GM23248 (cell line): ENCODE measurements at regions not wholly inside any gene's neighbourhood (a gene's known extent, or its start where the extent isn't known, plus 50 kb on each side); places are given as distances from the start of the nearest gene placed in this dataset.

Experiments
- DNase-seq: peaks from one replicate; pipeline ENCODE4 v3.0.0-alpha.2; 2015
- H2AFZ ChIP-seq: fragments of 200-600 bp; sonication (generic); 2 replicates; pipeline ENCODE4 v1.6.1; 2016; ENCODE audit warnings: antibody characterized with exemption
- H3F3A ChIP-seq: fragments of 200-600 bp; sonication (generic); 2 replicates; pipeline ENCODE4 v1.6.1; 2016; ENCODE audit warnings: mild to moderate bottlenecking, antibody characterized with exemption, mixed run types; ENCODE audit not compliant: insufficient read depth
- H3K27ac ChIP-seq: fragments of 200-600 bp; sonication (generic); 2 replicates; pipeline ENCODE4 v1.5.1; 2016; ENCODE audit warnings: mild to moderate bottlenecking
- H3K27me3 ChIP-seq: fragments of 200-600 bp; sonication (generic); replicated peaks from 2 replicates; pipeline ENCODE4 v1.6.1; 2016; ENCODE audit warnings: mild to moderate bottlenecking; ENCODE audit not compliant: insufficient read depth
- H3K36me3 ChIP-seq: fragments of 200-600 bp; sonication (generic); 2 replicates; pipeline ENCODE4 v1.6.1; 2016; ENCODE audit warnings: low read depth, mild to moderate bottlenecking
- H3K4me1 ChIP-seq: fragments of 200-600 bp; sonication (generic); 2 replicates; pipeline ENCODE4 v1.6.1; 2016; ENCODE audit warnings: mild to moderate bottlenecking; ENCODE audit not compliant: insufficient read depth
- H3K4me2 ChIP-seq: fragments of 200-600 bp; sonication (generic); one replicate; pipeline ENCODE4 v1.6.1; 2016; ENCODE audit warnings: mild to moderate bottlenecking; ENCODE audit not compliant: unreplicated experiment
- H3K4me3 ChIP-seq: fragments of 200-600 bp; sonication (generic); 2 replicates; pipeline ENCODE4 v1.5.1; 2016; ENCODE audit warnings: mild to moderate bottlenecking
- H3K79me2 ChIP-seq: fragments of 200-600 bp; sonication (generic); 2 replicates; pipeline ENCODE4 v1.6.1; 2016; ENCODE audit warnings: mild to moderate bottlenecking; ENCODE audit not compliant: insufficient read depth
- H3K9ac ChIP-seq: fragments of 200-600 bp; sonication (generic); 2 replicates; pipeline ENCODE4 v1.6.1; 2016; ENCODE audit warnings: mild to moderate bottlenecking
- H3K9me2 ChIP-seq: fragments of 200-600 bp; sonication (generic); 2 replicates; pipeline ENCODE4 v1.6.1; 2016; ENCODE audit warnings: mixed run types, mild to moderate bottlenecking, moderate library complexity; ENCODE audit not compliant: insufficient read depth
- H3K9me3 ChIP-seq: fragments of 200-600 bp; sonication (generic); one replicate; pipeline ENCODE4 v1.6.1; 2017; ENCODE audit warnings: low read depth
- H4K20me1 ChIP-seq: fragments of 200-600 bp; sonication (generic); 2 replicates; pipeline ENCODE4 v1.6.0; 2016; ENCODE audit not compliant: insufficient read depth
- EZH2 ChIP-seq: fragments of 200-600 bp; sonication (generic); IDR thresholded peaks from 2 replicates; pipeline ENCODE4 v1.6.1; 2018; ENCODE audit warnings: antibody characterized with exemption, mild to moderate bottlenecking; ENCODE audit not compliant: insufficient read depth, poor library complexity, severe bottlenecking
- EZH2phosphoT487 ChIP-seq: fragments of 200-600 bp; sonication (generic); IDR thresholded peaks from 2 replicates; pipeline ENCODE4 v1.6.1; 2018; ENCODE audit warnings: antibody characterized with exemption, moderate library complexity, mild to moderate bottlenecking, low read depth; ENCODE audit not compliant: insufficient read depth
- WGBS, 2 experiments: methylation state at CpG; one replicate each; pipeline ENCODE4 v1.1.6; 2015 to 2017; ENCODE audit warnings: low lambda C conversion rate in 2 of 2, low coverage in 1 of 2; ENCODE audit errors: missing lambda C conversion rate in 2 of 2; 5-methylcytosine and 5-hydroxymethylcytosine counted together
- in situ Hi-C: fragments of 300-500 bp; cut with MboI; formaldehyde crosslinking; loops from 2 replicates; pipeline ENCODE4 v1.15.0; 2020

DNA sequence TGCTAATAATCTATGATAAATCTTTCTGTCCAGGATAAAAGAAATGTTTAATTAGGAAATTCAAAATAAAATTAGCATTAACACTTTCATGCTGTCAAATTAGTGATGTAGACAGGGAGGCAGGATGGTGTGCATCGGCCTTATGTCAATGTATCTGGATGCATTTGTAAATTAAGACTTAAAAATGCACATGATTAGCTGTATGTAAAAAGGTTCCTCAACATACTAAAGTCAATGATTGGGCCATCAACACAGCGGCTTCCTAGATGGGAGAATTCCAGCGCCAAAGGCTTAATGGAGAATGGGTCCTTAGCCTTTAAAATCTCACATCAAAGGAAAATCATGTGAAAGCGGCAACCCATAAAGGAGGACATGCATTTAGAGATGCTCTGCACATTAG is 77.5 kb upstream of the ZEB2 start:
- Histone ChIP-seq H3K27me3 (no peaks in the 10 kb centered on the region), H3K9ac (no peak overlapping the region), H2AFZ (no peak overlapping the region), H3K4me3 (no peak overlapping the region), H3K36me3 (no peaks in the 10 kb centered on the region), H3K79me2 (no peaks in the 10 kb centered on the region), H4K20me1 (no peaks in the 10 kb centered on the region), H3K9me3 (no peaks in the 10 kb centered on the region), H3K4me1 (no peaks in the 10 kb centered on the region; the same call in 1 of the 2 replicates), H3K9me2 (no peaks in the 10 kb centered on the region), H3F3A (no peaks in the 10 kb centered on the region), H3K27ac (no peak overlapping the region), H3K4me2 (no peak overlapping the region)
- DNase-seq = no peak
- no peak for TF ChIP-seq EZH2
- no peak for TF ChIP-seq EZH2phosphoT487
- in situ Hi-C loops = no loop called here
- whole genome bisulfite sequencing, 2 experiments = 70 to 72% methylated on average over 4 of the region's 4 CpGs

DNA sequence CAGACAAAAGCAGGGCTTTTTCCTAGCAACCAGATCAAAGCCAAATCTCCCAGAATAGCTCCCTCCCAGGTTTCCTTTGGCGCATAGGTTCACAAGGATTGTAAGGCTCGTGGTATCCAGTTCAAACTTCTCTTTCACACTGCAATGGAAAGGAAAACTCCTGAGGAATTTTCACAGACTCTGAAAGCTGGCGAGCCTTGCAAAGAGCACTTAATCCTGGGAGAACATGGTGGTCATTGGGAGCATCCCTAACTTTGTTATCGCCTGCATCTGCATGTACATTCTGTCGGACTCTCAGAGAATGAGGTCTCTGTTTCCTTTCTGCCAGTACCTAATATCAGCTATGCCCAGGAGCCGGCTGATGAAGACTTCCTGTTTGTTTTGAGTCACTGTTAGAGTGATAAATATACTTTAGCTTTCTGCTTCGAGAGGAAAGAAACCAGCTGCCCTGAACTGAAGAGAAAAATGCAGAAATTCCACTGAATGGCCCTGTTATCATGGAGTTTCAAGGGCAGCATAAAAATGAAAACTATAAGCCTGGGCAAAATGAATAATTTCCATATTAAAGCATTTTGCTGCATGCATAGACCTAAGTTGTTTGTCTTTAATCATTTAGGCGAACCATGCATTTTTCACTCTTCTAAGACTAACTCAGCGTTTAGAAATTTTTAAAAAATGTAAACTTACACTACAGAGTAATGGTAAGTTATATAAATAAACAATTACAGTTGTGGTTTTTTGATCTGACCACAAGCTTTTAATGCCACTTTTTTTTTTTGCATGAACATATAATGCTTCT is 76.4 kb upstream of the ZEB2 start:
- WGBS, 2 experiments = 65 to 66% methylated on average over 9 of the region's 9 CpGs
- peak; percentile 38 for DNase-seq
- Histone ChIP-seq H3K27me3 (no peaks in the 10 kb centered on the region), H3K27ac (no peak overlapping the region), H4K20me1 (no peaks in the 10 kb centered on the region), H2AFZ (no peak overlapping the region), H3K9me3 (no peaks in the 10 kb centered on the region), H3F3A (no peaks in the 10 kb centered on the region), H3K4me3 (no peak overlapping the region), H3K9me2 (no peaks in the 10 kb centered on the region), H3K4me1 (no peaks in the 10 kb centered on the region; the same call in 1 of the 2 replicates), H3K9ac (no peak overlapping the region), H3K4me2 (no peak overlapping the region), H3K36me3 (no peaks in the 10 kb centered on the region), H3K79me2 (no peaks in the 10 kb centered on the region)
- in situ Hi-C loops = no loop called here
- no peak for TF ChIP-seq EZH2
- TF ChIP-seq EZH2phosphoT487 = no peak

GRCh38 chr2:144595686-144596072 is 75.8 kb upstream of the ZEB2 start:
- H4K20me1 ChIP-seq = no peaks in the 10 kb centered on the region
- H3K79me2 ChIP-seq = no peaks in the 10 kb centered on the region
- DNase-seq = no peak
- 98 to 99% methylated on average over 4 of the region's 4 CpGs for WGBS, 2 experiments
- H3K27ac ChIP-seq = no peak overlapping the region
- H3K36me3 ChIP-seq = no peaks in the 10 kb centered on the region
- H3K4me2 ChIP-seq = no peak overlapping the region
- H2AFZ ChIP-seq = no peak overlapping the region
- H3K9me3 ChIP-seq = no peaks in the 10 kb centered on the region
- H3K4me3 ChIP-seq = no peak overlapping the region
- TF ChIP-seq EZH2phosphoT487 (no peak), EZH2 (no peak)
- no peaks in the 10 kb centered on the region; the same call in 1 of the 2 replicates for H3K4me1 ChIP-seq
- H3K9me2 ChIP-seq = no peaks in the 10 kb centered on the region
- in situ Hi-C loops = no loop called here
- H3K27me3 ChIP-seq = no peaks in the 10 kb centered on the region
- no peak overlapping the region for H3K9ac ChIP-seq
- no peaks in the 10 kb centered on the region for H3F3A ChIP-seq

GRCh38 chr2:144595279-144595678 is 75.4 kb upstream of the ZEB2 start:
- no peak overlapping the region for H3K9ac ChIP-seq
- no peak overlapping the region for H3K27ac ChIP-seq
- no peak overlapping the region for H3K4me3 ChIP-seq
- in situ Hi-C loops = no loop called here
- H2AFZ ChIP-seq = no peak overlapping the region
- H4K20me1 ChIP-seq = no peaks in the 10 kb centered on the region
- no peaks in the 10 kb centered on the region for H3K36me3 ChIP-seq
- 83 to 84% methylated on average over 2 of the region's 2 CpGs for whole genome bisulfite sequencing, 2 experiments
- no peaks in the 10 kb centered on the region; the same call in 1 of the 2 replicates for H3K4me1 ChIP-seq
- H3K9me3 ChIP-seq = no peaks in the 10 kb centered on the region
- H3F3A ChIP-seq = no peaks in the 10 kb centered on the region
- H3K79me2 ChIP-seq = no peaks in the 10 kb centered on the region
- DNase-seq = no peak
- H3K4me2 ChIP-seq = no peak overlapping the region
- no peak for TF ChIP-seq EZH2
- TF ChIP-seq EZH2phosphoT487 = no peak
- no peaks in the 10 kb centered on the region for H3K27me3 ChIP-seq
- no peaks in the 10 kb centered on the region for H3K9me2 ChIP-seq

DNA sequence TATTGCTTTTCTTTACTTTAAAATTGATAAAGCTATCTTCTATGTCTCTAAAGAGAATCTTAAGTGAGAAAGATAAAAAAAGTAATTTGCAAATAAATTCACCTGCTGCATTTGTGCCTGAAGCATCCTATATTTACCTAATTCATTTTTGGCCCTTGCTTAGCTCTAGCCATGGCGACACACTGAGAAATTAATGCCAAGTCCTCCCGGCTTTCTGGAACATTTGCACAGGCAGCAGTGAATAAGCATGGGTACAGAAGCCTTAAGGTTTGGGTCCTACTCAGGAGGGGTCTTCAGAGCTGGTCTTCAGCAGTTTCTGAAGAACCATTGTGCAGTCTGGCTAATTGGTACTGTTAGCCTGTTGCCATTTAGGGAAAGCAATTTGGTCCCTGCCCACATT is 73.9 kb upstream of the ZEB2 start:
- no peak overlapping the region for H3K4me2 ChIP-seq
- no peak overlapping the region for H3K27ac ChIP-seq
- no peaks in the 10 kb centered on the region for H3K9me2 ChIP-seq
- H4K20me1 ChIP-seq = no peaks in the 10 kb centered on the region
- no peaks in the 10 kb centered on the region for H3K9me3 ChIP-seq
- no peaks in the 10 kb centered on the region for H3F3A ChIP-seq
- no peaks in the 10 kb centered on the region for H3K36me3 ChIP-seq
- in situ Hi-C loops = no loop called here
- no peak overlapping the region for H3K4me3 ChIP-seq
- WGBS, 2 experiments = 75 to 85% methylated on average over 2 of the region's 2 CpGs
- no peaks in the 10 kb centered on the region for H3K27me3 ChIP-seq
- no peak overlapping the region for H3K9ac ChIP-seq
- no peak for DNase-seq
- no peak for TF ChIP-seq EZH2phosphoT487
- TF ChIP-seq EZH2 = no peak
- no peak overlapping the region for H2AFZ ChIP-seq
- no peaks in the 10 kb centered on the region; the same call in 1 of the 2 replicates for H3K4me1 ChIP-seq
- H3K79me2 ChIP-seq = no peaks in the 10 kb centered on the region
